Upper lobe of right lung (tissue), 1 donor: ENCODE measurements at regions not wholly inside any gene's neighbourhood (a gene's known extent, or its start where the extent isn't known, plus 50 kb on each side); places are given as distances from the start of the nearest gene placed in this dataset.

Source experiments
- ATAC-seq: fragments of 200-7000 bp; cut with Tn5 transposase; one replicate; pipeline ENCODE4 v1.9.1; 2020; ENCODE audit warnings: mild to moderate bottlenecking, moderate library complexity
- DNase-seq: peaks from one replicate; pipeline ENCODE4 v3.0.0-alpha.2; 2020
- H3K27ac ChIP-seq: fragments of 200-600 bp; one replicate; pipeline ENCODE4 v1.8.0; 2022
- H3K27me3 ChIP-seq: fragments of 200-600 bp; one replicate; pipeline ENCODE4 v1.8.0; 2022; ENCODE audit warnings: mild to moderate bottlenecking
- H3K36me3 ChIP-seq: fragments of 200-600 bp; one replicate; pipeline ENCODE4 v1.8.0; 2022
- H3K4me1 ChIP-seq: fragments of 200-600 bp; one replicate; pipeline ENCODE4 v1.8.0; 2022
- H3K4me3 ChIP-seq: fragments of 200-600 bp; one replicate; pipeline ENCODE4 v1.8.0; 2022; ENCODE audit warnings: mild to moderate bottlenecking
- H3K9me3 ChIP-seq: fragments of 200-600 bp; one replicate; pipeline ENCODE4 v1.8.0; 2022
- CTCF ChIP-seq: fragments of 200-600 bp; IDR thresholded peaks from one replicate; pipeline ENCODE4 v1.8.0; 2022; ENCODE audit warnings: antibody characterized with exemption
- intact Hi-C: fragments of 100-400 bp; cut with DNase I; formaldehyde crosslinking; loops from one replicate; pipeline ENCODE4 v1.11.0; 2022
- donor health status: DM: no; HTN: yes; CAD: no; lungs with severe emphysema.

- Histone ChIP-seq H3K4me1 (no peaks in the 10 kb centered on the region), H3K4me3 (no peak overlapping the region), H3K27ac (peak overlapping the region; percentile 44), H3K9me3 (no peaks in the 10 kb centered on the region), H3K36me3 (no peaks in the 10 kb centered on the region), H3K27me3 (no peaks in the 10 kb centered on the region)
- DNase-seq (no peak), ATAC-seq (peak; percentile 90)
- intact Hi-C loops: no loop called here
- TF ChIP-seq CTCF: no peak
These were observed 177.8 kb downstream of the GIPC2 start for GRCh38 chr1:78223417-78224215.

DNA sequence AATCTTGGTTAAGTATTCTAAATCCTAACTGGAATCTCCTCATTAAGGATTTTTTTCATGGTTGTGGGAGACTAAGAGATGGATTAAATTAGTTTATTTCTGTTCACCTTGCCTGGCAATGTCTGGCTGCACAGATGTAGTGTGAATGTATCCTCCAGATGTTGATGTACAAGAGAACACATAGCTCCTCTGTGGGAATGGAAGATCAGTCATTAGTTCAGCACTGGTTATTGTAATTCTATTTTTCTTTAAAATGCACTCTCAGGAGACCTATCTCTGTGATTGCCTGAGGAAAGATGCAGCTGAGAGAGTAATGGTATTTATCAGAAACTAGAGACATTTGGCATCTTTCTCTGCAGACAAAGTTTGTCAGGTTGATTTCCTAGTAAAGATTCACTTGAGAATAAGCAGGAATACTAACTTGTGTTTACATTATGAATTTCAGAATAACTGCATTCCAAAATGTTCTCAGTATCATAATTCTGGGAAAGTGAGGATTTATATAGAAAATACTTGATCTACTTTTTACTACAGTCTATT, 178.6 kb downstream of the GIPC2 start:
- ATAC-seq: no peak
- Histone ChIP-seq H3K27me3 (no peaks in the 10 kb centered on the region), H3K4me3 (no peak overlapping the region), H3K4me1 (no peaks in the 10 kb centered on the region), H3K9me3 (no peaks in the 10 kb centered on the region), H3K36me3 (no peaks in the 10 kb centered on the region), H3K27ac (no peak overlapping the region)
- no peak for DNase-seq
- no peak for TF ChIP-seq CTCF
- intact Hi-C loops: no loop called here

DNA sequence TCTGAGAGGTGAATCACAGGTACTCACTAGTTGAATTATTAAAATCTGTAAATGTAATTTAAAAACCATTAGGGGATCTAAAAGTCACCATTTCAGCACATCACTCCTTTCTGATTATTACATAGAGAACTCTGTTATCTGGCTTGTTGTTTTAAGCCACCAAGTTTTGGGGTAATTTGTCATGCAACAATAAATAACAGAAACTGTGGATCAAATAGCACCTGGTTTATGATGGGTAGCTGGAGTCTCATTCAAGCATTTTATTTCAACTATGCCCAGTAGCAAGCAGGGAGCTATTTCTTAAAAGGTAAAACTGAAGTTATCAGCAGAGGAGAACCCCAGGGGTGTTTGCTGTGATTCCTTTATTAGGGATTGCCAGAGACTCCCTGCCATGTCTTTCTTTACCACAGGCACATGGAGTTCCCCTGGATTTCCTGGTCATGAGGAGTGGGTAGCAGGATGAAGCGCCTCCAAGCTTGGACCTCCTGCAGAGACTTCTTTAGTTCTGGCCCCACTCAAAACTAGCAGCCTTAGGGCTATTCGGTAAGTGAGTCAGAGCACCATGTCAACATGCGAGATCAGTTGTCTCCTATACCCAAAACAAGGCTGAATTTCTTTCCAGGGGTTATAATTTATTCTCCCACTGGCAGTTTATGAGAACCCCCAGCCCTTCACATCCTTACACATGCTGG, 179.2 kb downstream of the GIPC2 start:
- Histone ChIP-seq H3K27me3 (no peaks in the 10 kb centered on the region), H3K4me1 (no peaks in the 10 kb centered on the region), H3K4me3 (no peak overlapping the region), H3K27ac (no peak overlapping the region), H3K9me3 (no peaks in the 10 kb centered on the region), H3K36me3 (no peaks in the 10 kb centered on the region)
- ATAC-seq (no peak), DNase-seq (no peak)
- intact Hi-C loops: no loop called here
- no peak for TF ChIP-seq CTCF

- no peak for TF ChIP-seq CTCF
- Histone ChIP-seq H3K4me3 (no peak overlapping the region), H3K27me3 (no peaks in the 10 kb centered on the region), H3K36me3 (no peaks in the 10 kb centered on the region), H3K9me3 (no peaks in the 10 kb centered on the region), H3K27ac (no peak overlapping the region), H3K4me1 (no peaks in the 10 kb centered on the region)
- DNase-seq: no peak
- ATAC-seq: no peak
- intact Hi-C loops: no loop called here
These were observed 181.0 kb downstream of the GIPC2 start for GRCh38 chr1:78226784-78227183.

DNA sequence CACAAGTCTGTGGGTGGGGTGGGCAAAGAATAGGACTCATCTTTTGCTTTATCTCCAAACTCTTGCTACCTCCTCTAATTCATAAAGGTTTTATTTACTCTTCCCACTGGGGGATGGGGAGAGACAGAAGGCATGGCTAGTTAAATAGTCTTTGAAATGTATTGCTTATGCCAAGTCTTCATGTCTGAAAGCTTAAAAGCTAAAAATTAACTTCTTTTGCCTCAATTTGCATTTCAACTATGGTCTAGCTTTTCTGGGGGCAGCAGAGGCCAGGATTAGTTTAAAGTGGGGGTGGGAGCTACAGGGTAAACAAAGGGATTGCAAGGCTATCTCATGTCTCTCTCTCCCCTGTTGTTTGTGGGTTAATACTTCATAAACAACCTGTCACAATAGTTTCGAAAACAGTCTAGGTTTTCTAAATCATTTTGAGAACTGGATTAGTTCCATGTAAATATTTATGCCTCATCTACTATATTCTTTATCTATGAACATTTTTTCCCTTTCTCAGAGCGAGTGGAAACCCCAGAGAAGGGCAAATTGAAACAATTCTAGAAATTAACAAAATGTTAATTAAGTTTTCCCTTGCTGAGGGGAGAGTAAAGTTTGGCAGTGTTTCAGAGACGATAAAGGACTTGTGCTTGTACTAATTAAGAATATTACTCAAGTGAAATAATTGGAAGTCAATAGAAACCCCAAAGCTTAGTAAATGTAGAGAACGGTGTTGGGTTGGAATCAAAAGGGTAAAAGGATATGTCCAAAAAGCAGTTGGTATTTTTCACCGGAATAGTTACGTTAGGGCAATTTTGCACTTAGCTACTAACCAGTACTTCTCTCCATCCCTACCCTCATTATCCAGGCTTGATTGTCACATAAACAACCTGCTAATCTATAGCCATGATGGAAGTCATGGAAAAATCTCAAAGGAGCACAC, 182.2 kb downstream of the GIPC2 start:
- Histone ChIP-seq H3K4me1 (no peaks in the 10 kb centered on the region), H3K27me3 (no peaks in the 10 kb centered on the region), H3K36me3 (no peaks in the 10 kb centered on the region), H3K4me3 (no peak overlapping the region), H3K27ac (peak overlapping the region; percentile 15), H3K9me3 (no peaks in the 10 kb centered on the region)
- ATAC-seq (no peak), DNase-seq (no peak)
- intact Hi-C loops: no loop called here
- TF ChIP-seq CTCF: no peak
